Transverse colon (tissue), 4 donors: ENCODE measurements at regions not wholly inside any gene's neighbourhood (a gene's known extent, or its start where the extent isn't known, plus 50 kb on each side); places are given as distances from the start of the nearest gene placed in this dataset.

ENCODE experiments used
- DNase-seq: peaks from one replicate; pipeline ENCODE4 v3.0.0-alpha.2; 2019
- H3K27ac ChIP-seq, 4 donors: fragments of 200-600 bp; sonication (generic); 2 replicates each; pipeline ENCODE4 v1.5.1; 2016 to 2018; ENCODE audit warnings: inconsistent platforms in 4 of 4
- H3K27me3 ChIP-seq: fragments of 200-600 bp; sonication (generic); 2 replicates; pipeline ENCODE4 v1.5.1; 2017; ENCODE audit warnings: inconsistent platforms
- H3K36me3 ChIP-seq, 4 donors: fragments of 200-600 bp; sonication (generic); 2 replicates each; pipeline ENCODE4 v1.5.1; 2017 to 2019; ENCODE audit warnings: inconsistent platforms in 4 of 4
- H3K4me1 ChIP-seq, 4 donors: fragments of 200-600 bp; sonication (generic); 2 replicates each; pipeline ENCODE4 v1.5.1; 2017 to 2020; ENCODE audit warnings: inconsistent platforms in 4 of 4
- H3K4me3 ChIP-seq, 4 donors: fragments of 200-600 bp; sonication (generic); 1 replicate in 1 of 4; 2 replicates in 3 of 4; pipeline versions ENCODE4 v1.5.1 to v1.6.1; 2017 to 2019; ENCODE audit warnings: inconsistent platforms in 4 of 4
- H3K9me3 ChIP-seq, 2 donors: fragments of 200-600 bp; sonication (generic); 2 replicates each; pipeline ENCODE4 v1.5.1; 2017 to 2019; ENCODE audit warnings: inconsistent platforms in 2 of 2
- EP300 ChIP-seq: sonication (generic); formaldehyde crosslinking; IDR thresholded peaks from one replicate; pipeline ENCODE4 v1.6.1; 2017; ENCODE audit warnings: antibody characterized with exemption, low read depth
- POLR2A ChIP-seq: fragments of 450-650 bp; IDR thresholded peaks from one replicate; pipeline ENCODE4 v1.6.1; 2016; ENCODE audit warnings: antibody characterized with exemption, mild to moderate bottlenecking, moderate library complexity
- POLR2AphosphoS5 ChIP-seq, 3 donors: sonication (generic); formaldehyde crosslinking; IDR thresholded peaks; one replicate each; pipeline ENCODE4 v1.6.1; 2016; ENCODE audit warnings: antibody characterized with exemption in 3 of 3
- WGBS, 2 donors: methylation state at CpG; one replicate each; pipeline ENCODE4 v1.1.5; 2018; ENCODE audit warnings: low coverage in 1 of 2; 5-methylcytosine and 5-hydroxymethylcytosine counted together
- in situ Hi-C, 4 donors: fragments of 200-750 bp; cut with MboI; loops; one replicate each; pipeline versions ENCODE4 v1.15.0 to v1.15.1; 2017; ENCODE audit warnings: low sequenced_read_pairs in 3 of 4, low pct_ligation_motif_present in 1 of 4, low pct_unique_long_range_greater_than_20kb in 1 of 4
- intact Hi-C: fragments of 100-400 bp; cut with DNase I; formaldehyde crosslinking; loops from one replicate; pipeline ENCODE4 v1.15.1; 2023; ENCODE audit warnings: low total_unique reads
- TF ChIP-seq, protein P1 (sequence below), 5 experiments: fragments of 200-600 bp in 3 of 5; fragments of 450-650 bp in 2 of 5; sonication (generic) in 3 of 5; IDR thresholded peaks; 1 replicate in 2 of 5; 2 replicates in 3 of 5; pipeline ENCODE4 v1.5.1; 2016 to 2017; ENCODE audit warnings: antibody characterized with exemption in 5 of 5, inconsistent platforms in 3 of 5, mild to moderate bottlenecking in 2 of 5, moderate library complexity in 1 of 5

DNA sequence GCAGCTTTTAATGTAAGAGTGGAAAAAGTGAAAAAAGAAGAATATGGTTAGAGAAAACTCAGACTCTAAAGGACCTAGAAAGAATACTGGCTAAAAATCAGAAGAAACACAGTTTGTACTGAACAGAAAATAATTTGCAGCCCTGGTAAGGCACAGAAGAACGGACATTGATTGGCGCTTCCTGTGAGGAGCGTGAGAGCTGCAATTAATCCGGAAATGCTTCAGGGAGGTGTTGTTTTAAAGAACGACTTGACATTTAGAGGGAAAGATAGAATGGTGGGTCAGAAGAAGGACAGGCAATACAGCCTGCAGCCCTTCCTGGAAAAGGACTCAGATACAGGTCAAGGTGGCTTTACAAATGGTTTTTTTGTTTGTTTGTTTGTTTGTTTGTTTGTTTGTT lies 151.3 kb upstream of the TSC22D2 start:
- no peak overlapping the region for H3K4me3 ChIP-seq
- in situ Hi-C loops (no loop called here), intact Hi-C loops (no loop called here)
- no peak for DNase-seq
- H3K36me3 ChIP-seq: no peaks in the 10 kb centered on the region
- H3K4me1 ChIP-seq: peaks cover 0 to 11% (median 2%) of the 10 kb centered on the region in 4 donors
- no peaks in the 10 kb centered on the region for H3K27me3 ChIP-seq
- no peak overlapping the region for H3K27ac ChIP-seq
- 88 to 92% methylated on average over 5 of the region's 5 CpGs for WGBS, 2 donors
- no peak for TF ChIP-seq EP300
- TF ChIP-seq POLR2A: no peak
- TF ChIP-seq, protein P1, sequence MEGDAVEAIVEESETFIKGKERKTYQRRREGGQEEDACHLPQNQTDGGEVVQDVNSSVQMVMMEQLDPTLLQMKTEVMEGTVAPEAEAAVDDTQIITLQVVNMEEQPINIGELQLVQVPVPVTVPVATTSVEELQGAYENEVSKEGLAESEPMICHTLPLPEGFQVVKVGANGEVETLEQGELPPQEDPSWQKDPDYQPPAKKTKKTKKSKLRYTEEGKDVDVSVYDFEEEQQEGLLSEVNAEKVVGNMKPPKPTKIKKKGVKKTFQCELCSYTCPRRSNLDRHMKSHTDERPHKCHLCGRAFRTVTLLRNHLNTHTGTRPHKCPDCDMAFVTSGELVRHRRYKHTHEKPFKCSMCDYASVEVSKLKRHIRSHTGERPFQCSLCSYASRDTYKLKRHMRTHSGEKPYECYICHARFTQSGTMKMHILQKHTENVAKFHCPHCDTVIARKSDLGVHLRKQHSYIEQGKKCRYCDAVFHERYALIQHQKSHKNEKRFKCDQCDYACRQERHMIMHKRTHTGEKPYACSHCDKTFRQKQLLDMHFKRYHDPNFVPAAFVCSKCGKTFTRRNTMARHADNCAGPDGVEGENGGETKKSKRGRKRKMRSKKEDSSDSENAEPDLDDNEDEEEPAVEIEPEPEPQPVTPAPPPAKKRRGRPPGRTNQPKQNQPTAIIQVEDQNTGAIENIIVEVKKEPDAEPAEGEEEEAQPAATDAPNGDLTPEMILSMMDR (IDR thresholded peaks at IDR 0.05): no peak
- no peak for TF ChIP-seq POLR2AphosphoS5 (IDR thresholded peaks at IDR 0.05)
- no peaks in the 10 kb centered on the region for H3K9me3 ChIP-seq

DNA sequence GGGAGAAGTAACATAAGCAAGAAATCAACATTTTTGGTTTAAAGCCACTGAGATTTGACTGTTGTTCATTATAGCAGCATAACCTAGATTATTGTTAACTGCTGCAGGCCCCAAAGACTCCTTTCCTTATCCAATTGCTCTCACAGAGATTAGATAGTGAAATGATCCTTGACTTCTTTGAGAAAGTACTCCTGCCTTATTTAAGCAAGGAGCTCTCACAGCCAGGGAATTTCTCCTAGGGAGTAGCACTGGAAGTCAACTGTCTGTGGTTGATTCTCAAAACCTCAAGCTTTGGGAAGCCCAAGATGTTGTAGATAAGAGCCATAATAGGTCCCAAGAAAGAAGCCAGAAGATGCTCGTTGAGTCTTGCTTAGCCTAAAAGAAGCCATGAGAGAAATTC lies 151.8 kb upstream of the TSC22D2 start:
- no peaks in the 10 kb centered on the region for H3K27me3 ChIP-seq
- in situ Hi-C loops: no loop called here
- H3K9me3 ChIP-seq: no peaks in the 10 kb centered on the region
- no peak for DNase-seq
- H3K4me3 ChIP-seq: no peak overlapping the region
- no peak overlapping the region for H3K27ac ChIP-seq
- WGBS, 2 donors: 50 to 86% methylated on average over 1 of the region's 1 CpG
- H3K36me3 ChIP-seq: no peaks in the 10 kb centered on the region
- no peak for TF ChIP-seq POLR2AphosphoS5 (IDR thresholded peaks at IDR 0.05)
- TF ChIP-seq, protein P1 (IDR thresholded peaks at IDR 0.05): no peak
- no peak for TF ChIP-seq POLR2A
- TF ChIP-seq EP300: no peak
- H3K4me1 ChIP-seq: peaks cover 0 to 15% (median 2%) of the 10 kb centered on the region in 4 donors
- intact Hi-C loops: no loop called here

DNA sequence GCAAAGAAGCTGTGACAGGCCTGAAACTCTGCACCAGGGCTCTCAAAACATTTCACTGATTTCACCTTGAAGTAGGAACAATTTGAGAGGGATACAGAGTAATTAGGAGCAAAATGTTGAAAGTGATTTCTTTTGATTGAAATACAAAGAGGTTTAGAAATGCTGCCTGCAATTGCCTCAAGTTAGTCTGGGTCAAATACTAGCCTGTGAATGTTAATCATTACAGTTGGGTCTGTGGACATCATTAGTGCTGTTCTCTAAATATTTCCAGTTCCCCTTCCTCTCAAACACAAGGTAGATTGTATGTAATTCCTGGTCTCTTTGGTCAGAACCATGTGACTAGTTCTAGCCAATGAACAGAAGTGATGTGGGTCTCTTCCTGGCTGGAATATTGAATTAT lies 152.3 kb upstream of the TSC22D2 start:
- H3K27me3 ChIP-seq: no peaks in the 10 kb centered on the region
- in situ Hi-C loops (no loop called here), intact Hi-C loops (no loop called here)
- no peaks in the 10 kb centered on the region for H3K36me3 ChIP-seq
- H3K4me1 ChIP-seq: peaks cover 0 to 19% (median 5%) of the 10 kb centered on the region in 4 donors
- no peak for DNase-seq
- TF ChIP-seq POLR2AphosphoS5 (IDR thresholded peaks at IDR 0.05) (no peak), POLR2A (no peak), EP300 (no peak)
- TF ChIP-seq, protein P1 (IDR thresholded peaks at IDR 0.05): no peak
- no peaks in the 10 kb centered on the region for H3K9me3 ChIP-seq
- H3K27ac ChIP-seq: no peak overlapping the region
- no peak overlapping the region for H3K4me3 ChIP-seq

DNA sequence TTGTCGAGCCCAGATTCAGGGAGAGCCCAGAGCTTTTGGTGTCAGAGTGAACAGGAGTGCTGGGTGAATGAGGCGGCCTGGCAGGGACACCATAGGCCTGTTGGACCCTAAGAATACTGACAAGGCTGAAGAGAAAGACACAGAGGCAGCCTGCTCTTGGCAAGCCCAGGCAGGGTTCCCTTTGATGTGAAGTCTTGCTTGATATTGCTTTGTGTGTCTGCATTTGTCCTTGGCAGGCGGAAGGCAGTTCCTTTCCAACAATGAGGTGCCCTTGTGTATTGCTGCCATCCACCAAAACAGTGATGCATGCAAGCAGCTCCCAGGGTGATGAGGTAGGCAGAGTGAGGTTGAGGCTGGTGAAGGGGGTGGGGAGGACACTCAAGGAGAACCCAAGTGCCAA lies 152.7 kb upstream of the TSC22D2 start:
- H3K27ac ChIP-seq: peak overlapping the region in 1 of 4 donors; percentile 11

DNA sequence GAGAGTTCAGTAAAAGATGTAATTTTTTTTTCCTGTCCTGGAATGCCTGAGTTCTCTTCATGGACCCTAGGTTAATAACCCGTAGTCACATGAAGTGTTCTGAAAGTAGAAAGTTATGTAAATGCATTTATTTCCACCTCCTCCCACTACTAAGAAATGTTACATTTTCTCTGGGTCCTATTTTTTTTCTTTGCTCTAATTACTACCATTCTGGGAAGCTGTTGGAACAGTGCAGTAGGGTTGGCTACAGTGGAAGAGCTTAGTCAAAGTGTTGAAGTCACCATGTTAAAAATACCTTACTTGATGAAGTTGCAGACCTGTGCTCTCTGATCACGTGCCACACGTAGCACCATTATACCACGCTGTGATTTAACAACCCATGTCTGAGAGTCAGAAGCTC lies 153.8 kb upstream of the TSC22D2 start:
- TF ChIP-seq POLR2A (no peak), EP300 (no peak), POLR2AphosphoS5 (IDR thresholded peaks at IDR 0.05) (no peak)
- TF ChIP-seq, protein P1 (IDR thresholded peaks at IDR 0.05): no peak
- intact Hi-C loops: no loop called here
- no peak for DNase-seq
- H3K27ac ChIP-seq: no peak overlapping the region
- no peaks in the 10 kb centered on the region for H3K36me3 ChIP-seq
- no peaks in the 10 kb centered on the region for H3K9me3 ChIP-seq
- no peaks in the 10 kb centered on the region for H3K27me3 ChIP-seq
- WGBS, 2 donors: 78 to 85% methylated on average over 3 to 4 of the region's 4 CpGs
- in situ Hi-C loops: no loop called here
- no peak overlapping the region for H3K4me3 ChIP-seq
- H3K4me1 ChIP-seq: peaks cover 4 to 19% (median 8%) of the 10 kb centered on the region in 4 donors

More for the DNA sequence above, 152.7 kb upstream of the TSC22D2 start:
- Histone ChIP-seq H3K9me3 (no peaks in the 10 kb centered on the region), H3K36me3 (no peaks in the 10 kb centered on the region), H3K27me3 (no peaks in the 10 kb centered on the region), H3K4me3 (no peak overlapping the region), H3K4me1 (peaks cover 0 to 19% (median 5%) of the 10 kb centered on the region in 4 donors)
- intact Hi-C loops: no loop called here
- no peak for DNase-seq
- no peak for TF ChIP-seq POLR2AphosphoS5 (IDR thresholded peaks at IDR 0.05)
- 69% methylated on average over 3 of the region's 3 CpGs; no CpG with 5 or more reads in 1 of the 2 donors for WGBS, 2 donors
- in situ Hi-C loops: no loop called here
